ENCODE measurements at regions not wholly inside any gene's neighbourhood (a gene's known extent, or its start where the extent isn't known, plus 50 kb on each side); places are given as distances from the start of the nearest gene placed in this dataset.

GRCh38 chr10:31148951-31149350, 117.3 kb upstream of the ZNF438 start:
- H3K4me3 ChIP-seq (ENCODE audit: low read length) = no peak overlapping the region
- no peaks in the 10 kb centered on the region for H3K36me3 ChIP-seq (ENCODE audit: control insufficient read depth, insufficient read depth, low read length)
- 87 to 90% methylated on average over 3 of the region's 4 CpGs for WGBS, 2 experiments (ENCODE audit: insufficient coverage in 1 of 2, insufficient read length in 1 of 2)
- H3K9ac ChIP-seq (ENCODE audit: extremely low read depth, low read length, poor library complexity, severe bottlenecking) = no peak overlapping the region
- Mint-ChIP-seq H3K4me3 (no peak overlapping the region), H3K27ac (no peak overlapping the region), H3K4me1 (peaks cover 5% of the 10 kb centered on the region), H3K9me3 (peaks cover under 1% of the 10 kb centered on the region), H3K27me3 (ENCODE audit: insufficient read depth) (no peaks in the 10 kb centered on the region), H3K36me3 (ENCODE audit: low read depth) (no peaks in the 10 kb centered on the region)
- no peaks in the 10 kb centered on the region for H3K27me3 ChIP-seq (ENCODE audit: control insufficient read depth, insufficient read depth, low read length, poor library complexity, severe bottlenecking)
- no peaks in the 10 kb centered on the region for H3K4me1 ChIP-seq (ENCODE audit: control insufficient read depth, insufficient read depth, low read length)
- no peak overlapping the region for H3K27ac ChIP-seq (ENCODE audit: low read depth, low read length)
- no peaks in the 10 kb centered on the region for H3K9me3 ChIP-seq (ENCODE audit: control insufficient read depth, low read length)
- TF ChIP-seq, protein P1, sequence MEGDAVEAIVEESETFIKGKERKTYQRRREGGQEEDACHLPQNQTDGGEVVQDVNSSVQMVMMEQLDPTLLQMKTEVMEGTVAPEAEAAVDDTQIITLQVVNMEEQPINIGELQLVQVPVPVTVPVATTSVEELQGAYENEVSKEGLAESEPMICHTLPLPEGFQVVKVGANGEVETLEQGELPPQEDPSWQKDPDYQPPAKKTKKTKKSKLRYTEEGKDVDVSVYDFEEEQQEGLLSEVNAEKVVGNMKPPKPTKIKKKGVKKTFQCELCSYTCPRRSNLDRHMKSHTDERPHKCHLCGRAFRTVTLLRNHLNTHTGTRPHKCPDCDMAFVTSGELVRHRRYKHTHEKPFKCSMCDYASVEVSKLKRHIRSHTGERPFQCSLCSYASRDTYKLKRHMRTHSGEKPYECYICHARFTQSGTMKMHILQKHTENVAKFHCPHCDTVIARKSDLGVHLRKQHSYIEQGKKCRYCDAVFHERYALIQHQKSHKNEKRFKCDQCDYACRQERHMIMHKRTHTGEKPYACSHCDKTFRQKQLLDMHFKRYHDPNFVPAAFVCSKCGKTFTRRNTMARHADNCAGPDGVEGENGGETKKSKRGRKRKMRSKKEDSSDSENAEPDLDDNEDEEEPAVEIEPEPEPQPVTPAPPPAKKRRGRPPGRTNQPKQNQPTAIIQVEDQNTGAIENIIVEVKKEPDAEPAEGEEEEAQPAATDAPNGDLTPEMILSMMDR (conservative IDR thresholded peaks at IDR 0.05) = no peak
- no peak for DNase-seq

DNA sequence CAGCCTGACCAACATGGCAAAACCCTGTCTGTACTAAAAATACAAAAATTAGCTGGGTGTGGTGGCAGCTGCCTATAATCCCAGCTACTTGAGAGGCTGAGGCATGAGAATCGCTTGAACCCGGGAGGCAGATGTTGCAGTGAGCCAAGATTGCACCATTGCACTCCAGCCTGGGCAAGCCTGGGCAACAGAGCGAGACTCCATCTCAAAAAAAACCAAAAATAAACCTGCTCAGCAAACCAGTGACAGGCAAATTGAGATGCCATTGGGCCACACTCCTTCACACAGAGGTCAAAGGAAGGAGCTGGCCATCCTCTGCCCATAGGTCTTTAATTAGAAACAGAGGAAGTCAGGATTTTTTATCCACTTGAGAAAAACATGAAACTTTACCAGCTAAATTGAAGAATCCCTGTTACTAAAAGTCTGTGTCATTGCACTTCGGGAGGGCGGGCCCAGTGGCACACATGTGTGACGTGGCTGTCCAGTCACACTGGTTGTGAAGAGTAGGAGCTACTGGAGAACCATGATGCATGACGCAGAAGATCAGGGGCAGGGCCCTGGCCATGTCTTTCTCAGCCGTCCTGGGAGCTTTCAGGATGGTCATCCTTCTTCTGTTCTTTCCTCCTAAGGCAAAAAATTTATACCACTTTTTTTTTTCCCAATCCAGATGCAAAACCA, 118.3 kb upstream of the ZNF438 start:
- peaks cover 5% of the 10 kb centered on the region for H3K4me1 Mint-ChIP-seq
- TF ChIP-seq, protein P1 (conservative IDR thresholded peaks at IDR 0.05) = no peak
- H3K9me3 ChIP-seq (ENCODE audit: control insufficient read depth, low read length) = no peaks in the 10 kb centered on the region
- H3K9me3 Mint-ChIP-seq = peaks cover 1% of the 10 kb centered on the region
- no peaks in the 10 kb centered on the region for H3K27me3 Mint-ChIP-seq (ENCODE audit: insufficient read depth)
- no peak overlapping the region for H3K27ac Mint-ChIP-seq
- H3K36me3 Mint-ChIP-seq (ENCODE audit: low read depth) = no peaks in the 10 kb centered on the region
- 79 to 86% methylated on average over 5 to 8 of the region's 8 CpGs for WGBS, 2 experiments (ENCODE audit: insufficient coverage in 1 of 2, insufficient read length in 1 of 2)
- H3K4me3 Mint-ChIP-seq = no peak overlapping the region
- no peaks in the 10 kb centered on the region for H3K4me1 ChIP-seq (ENCODE audit: control insufficient read depth, insufficient read depth, low read length)
- DNase-seq = no peak
- no peaks in the 10 kb centered on the region for H3K27me3 ChIP-seq (ENCODE audit: control insufficient read depth, insufficient read depth, low read length, poor library complexity, severe bottlenecking)
- H3K4me3 ChIP-seq (ENCODE audit: low read length) = no peak overlapping the region
- no peak overlapping the region for H3K27ac ChIP-seq (ENCODE audit: low read depth, low read length)
- H3K9ac ChIP-seq (ENCODE audit: extremely low read depth, low read length, poor library complexity, severe bottlenecking) = no peak overlapping the region
- H3K36me3 ChIP-seq (ENCODE audit: control insufficient read depth, insufficient read depth, low read length) = no peaks in the 10 kb centered on the region

- no peak overlapping the region for H3K27ac Mint-ChIP-seq
- H3K27ac ChIP-seq (ENCODE audit: low read depth, low read length) = no peak overlapping the region
- H3K36me3 Mint-ChIP-seq (ENCODE audit: low read depth) = no peaks in the 10 kb centered on the region
- H3K27me3 ChIP-seq (ENCODE audit: control insufficient read depth, insufficient read depth, low read length, poor library complexity, severe bottlenecking) = no peaks in the 10 kb centered on the region
- H3K9me3 Mint-ChIP-seq = peaks cover 1% of the 10 kb centered on the region
- no peaks in the 10 kb centered on the region for H3K4me1 ChIP-seq (ENCODE audit: control insufficient read depth, insufficient read depth, low read length)
- DNase-seq = no peak
- H3K4me3 ChIP-seq (ENCODE audit: low read length) = no peak overlapping the region
- no peaks in the 10 kb centered on the region for H3K27me3 Mint-ChIP-seq (ENCODE audit: insufficient read depth)
- H3K4me1 Mint-ChIP-seq = peaks cover 5% of the 10 kb centered on the region
- H3K9me3 ChIP-seq (ENCODE audit: control insufficient read depth, low read length) = no peaks in the 10 kb centered on the region
- 82% methylated on average over 2 of the region's 2 CpGs; no CpG with 5 or more reads in 1 of the 2 experiments for WGBS, 2 experiments (ENCODE audit: insufficient coverage in 1 of 2, insufficient read length in 1 of 2)
- H3K4me3 Mint-ChIP-seq = no peak overlapping the region
- TF ChIP-seq, protein P1 (conservative IDR thresholded peaks at IDR 0.05) = no peak
- H3K36me3 ChIP-seq (ENCODE audit: control insufficient read depth, insufficient read depth, low read length) = no peaks in the 10 kb centered on the region
- H3K9ac ChIP-seq (ENCODE audit: extremely low read depth, low read length, poor library complexity, severe bottlenecking) = no peak overlapping the region
These were observed 119.6 kb upstream of the ZNF438 start for GRCh38 chr10:31151301-31151700.
